ENCODE measurements at regions not wholly inside any gene's neighbourhood (a gene's known extent, or its start where the extent isn't known, plus 50 kb on each side); places are given as distances from the start of the nearest gene placed in this dataset.
A peak's percentile ranks its signal among the peaks of the same experiment; 100 is the strongest.

DNA sequence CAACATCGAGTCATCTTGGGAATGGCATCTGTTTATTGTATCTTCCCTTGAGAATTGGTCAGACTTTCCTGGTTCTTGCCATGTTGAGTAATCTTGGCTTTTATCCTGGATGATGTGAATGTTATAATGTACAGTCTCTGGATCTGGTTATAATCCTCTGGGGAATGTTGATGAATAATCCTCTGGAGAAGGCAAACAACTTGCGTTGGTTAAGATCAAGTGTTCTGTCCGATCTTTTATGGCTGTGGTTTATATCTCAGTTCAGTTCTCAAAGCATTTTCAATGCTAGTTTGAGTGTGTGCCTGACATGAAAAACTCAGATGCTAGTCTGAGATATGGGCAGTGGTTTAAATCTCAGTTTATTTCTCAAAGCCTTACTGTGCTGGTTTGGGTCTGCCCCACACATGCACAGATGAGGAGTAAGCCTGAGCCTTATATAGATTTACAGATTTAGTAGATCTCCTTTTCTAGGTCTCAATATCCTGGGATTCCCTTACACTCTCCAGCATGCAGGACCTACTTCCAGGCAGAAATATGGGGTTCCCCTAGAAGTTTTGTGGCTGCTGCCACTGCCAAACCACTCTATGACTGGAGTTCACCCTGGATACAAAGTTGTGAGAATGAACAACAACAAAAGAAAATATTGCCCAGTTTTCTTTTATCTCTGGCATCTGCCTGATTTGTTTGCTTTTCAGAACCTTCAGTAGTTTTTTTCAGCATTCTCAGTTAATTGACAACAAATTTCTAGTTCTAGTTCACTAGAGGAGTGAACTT is 191.8 kb upstream of the MAN1A1 start (continued):
- TF ChIP-seq MAFK (IDR thresholded peaks at IDR 0.05; ENCODE audit: low read depth, low read length) (no peak), FOS (IDR thresholded peaks at IDR 0.05; ENCODE audit: low read depth, low read length) (peak; percentile 85)

DNA sequence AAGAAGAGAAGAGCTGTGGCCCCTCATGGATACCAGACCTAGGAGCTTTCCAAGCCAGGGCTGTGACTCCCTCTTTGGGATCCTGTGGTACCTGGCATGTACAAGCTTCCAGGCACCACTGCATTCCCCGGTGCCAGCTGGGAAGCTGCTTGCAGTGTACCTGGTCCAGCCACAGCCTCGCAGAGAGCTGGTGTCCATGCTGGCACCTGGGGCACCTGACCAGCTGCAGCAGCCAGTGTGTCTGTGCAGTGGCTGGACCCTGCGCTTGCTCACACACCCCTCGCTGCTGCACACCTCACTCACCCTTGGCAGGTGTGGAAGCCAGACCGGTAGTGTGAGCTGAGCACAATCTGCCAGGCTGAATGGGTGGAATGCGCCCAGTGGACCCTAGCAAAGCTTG is 190.9 kb upstream of the MAN1A1 start:
- 86% methylated on average over 2 of the region's 6 CpGs; no CpG with 5 or more reads in 1 of the 2 experiments for WGBS, 2 experiments (ENCODE audit: extremely low coverage in 2 of 2, insufficient read length in 1 of 2)
- peak overlapping the region; percentile 85 for H3K27ac ChIP-seq (ENCODE audit: insufficient read depth, low read length)
- ATAC-seq (ENCODE audit: low read depth): no peak

More for the DNA sequence above, 190.9 kb upstream of the MAN1A1 start:
- Histone ChIP-seq H2BK120ac (ENCODE audit: low read depth, low read length) (peak overlapping the region; percentile 89), H4K5ac (ENCODE audit: low read depth, low read length) (peak overlapping the region; percentile 66), H2BK15ac (ENCODE audit: low read depth, low read length) (peak overlapping the region; percentile 37; the same call in 1 of the 3 replicates), H3K79me1 (ENCODE audit: low read depth in 1 of 2, low read length in 2 of 2) (no peaks in the 10 kb centered on the region), H4K20me1 (ENCODE audit: insufficient read depth, low read length) (no peaks in the 10 kb centered on the region), H2BK5ac (ENCODE audit: low read depth, low read length, poor library complexity, severe bottlenecking) (peak overlapping the region; percentile 88), H3K36me3 (ENCODE audit: control insufficient read depth, insufficient read depth, low read length) (no peaks in the 10 kb centered on the region), H2BK20ac (ENCODE audit: low read depth, low read length) (peak overlapping the region; percentile 81), H4K8ac (ENCODE audit: low read depth in 2 of 2, low read length in 2 of 2) (peak overlapping the region; percentile 6 to 58; a peak in 2 of 4 replicates), H3K56ac (ENCODE audit: extremely low read depth, insufficient read depth, low read length) (no peak overlapping the region), H3K14ac (replicated peaks; ENCODE audit: low read depth, low read length) (peak overlapping the region; percentile 54; the same call in 1 of the 2 replicates), H4K91ac (ENCODE audit: insufficient read depth, low read depth, low read length) (peak overlapping the region; percentile 78), H3K9me1 (ENCODE audit: insufficient read depth, low read length) (peaks cover 8% of the 10 kb centered on the region; the same call in 1 of the 2 replicates), H3K23ac (ENCODE audit: low read depth, low read length) (no peak overlapping the region), H3K9me3 (ENCODE audit: control insufficient read depth, insufficient read depth, low read length) (no peaks in the 10 kb centered on the region), H2AFZ (replicated peaks; ENCODE audit: low read length, poor library complexity) (peak overlapping the region; percentile 6), H3K4me3 (ENCODE audit: insufficient read depth, low read depth, low read length) (no peak overlapping the region), H3K4ac (ENCODE audit: low read depth, low read length) (peak overlapping the region; percentile 87), H3K4me1 (ENCODE audit: control insufficient read depth, insufficient read depth, low read length) (peaks cover 14% of the 10 kb centered on the region), H3K9ac (ENCODE audit: low read depth, low read length) (no peak overlapping the region), H2AK5ac (ENCODE audit: low read depth, low read length) (peak overlapping the region; percentile 72), H3K18ac (ENCODE audit: low read depth, low read length) (peak overlapping the region; percentile 93), H3K27me3 (ENCODE audit: control insufficient read depth, insufficient read depth, low read length) (no peaks in the 10 kb centered on the region; the same call in 1 of the 2 replicates), H3K4me2 (ENCODE audit: low read depth, low read length) (peak overlapping the region; percentile 48), H2AK9ac (replicated peaks; ENCODE audit: low read depth, low read length, poor library complexity) (peak overlapping the region; percentile 47)
- dilution Hi-C loops (cut with HindIII; ENCODE audit: low sequenced_read_pairs, unreplicated experiment) (no loop called here), in situ Hi-C loops (cut with MboI; ENCODE audit: low sequenced_read_pairs) (no loop called here), intact Hi-C loops (cut with micrococcal nuclease) (loop anchor here (2.0 to 5.0 kb wide), 5 partner anchors 60 to 392 kb away; no protein-coding TSS in a partner anchor)
- ChIA-PET POLR2A (ENCODE audit: unreplicated experiment) (no interaction called here), CTCF (no interaction called here)
- no TSS peak for BruUV-seq (replicated peaks)
- DNase-seq: no peak
- TF ChIP-seq POLR2A (IDR thresholded peaks at IDR 0.05; ENCODE audit: low read depth, low read length) (no peak), MAZ (IDR thresholded peaks at IDR 0.05; ENCODE audit: borderline replicate concordance, low read depth, low read length) (no peak), RFX5 (IDR thresholded peaks at IDR 0.05; ENCODE audit: low read depth, low read length) (no peak), BHLHE40 (IDR thresholded peaks at IDR 0.05; ENCODE audit: low read depth, low read length) (no peak), NFE2L2 (IDR thresholded peaks at IDR 0.05; ENCODE audit: low read depth, low read length) (no peak), RCOR1 (IDR thresholded peaks at IDR 0.05; ENCODE audit: insufficient replicate concordance, low read length) (no peak), CHD1 (IDR thresholded peaks at IDR 0.05; ENCODE audit: low read depth, low read length) (no peak), CEBPB (IDR thresholded peaks at IDR 0.05; ENCODE audit: low read depth, low read length) (no peak), FOS (IDR thresholded peaks at IDR 0.05; ENCODE audit: low read depth, low read length) (no peak), RAD21 (IDR thresholded peaks at IDR 0.05; ENCODE audit: low read length) (no peak)
- TF ChIP-seq, protein P1, sequence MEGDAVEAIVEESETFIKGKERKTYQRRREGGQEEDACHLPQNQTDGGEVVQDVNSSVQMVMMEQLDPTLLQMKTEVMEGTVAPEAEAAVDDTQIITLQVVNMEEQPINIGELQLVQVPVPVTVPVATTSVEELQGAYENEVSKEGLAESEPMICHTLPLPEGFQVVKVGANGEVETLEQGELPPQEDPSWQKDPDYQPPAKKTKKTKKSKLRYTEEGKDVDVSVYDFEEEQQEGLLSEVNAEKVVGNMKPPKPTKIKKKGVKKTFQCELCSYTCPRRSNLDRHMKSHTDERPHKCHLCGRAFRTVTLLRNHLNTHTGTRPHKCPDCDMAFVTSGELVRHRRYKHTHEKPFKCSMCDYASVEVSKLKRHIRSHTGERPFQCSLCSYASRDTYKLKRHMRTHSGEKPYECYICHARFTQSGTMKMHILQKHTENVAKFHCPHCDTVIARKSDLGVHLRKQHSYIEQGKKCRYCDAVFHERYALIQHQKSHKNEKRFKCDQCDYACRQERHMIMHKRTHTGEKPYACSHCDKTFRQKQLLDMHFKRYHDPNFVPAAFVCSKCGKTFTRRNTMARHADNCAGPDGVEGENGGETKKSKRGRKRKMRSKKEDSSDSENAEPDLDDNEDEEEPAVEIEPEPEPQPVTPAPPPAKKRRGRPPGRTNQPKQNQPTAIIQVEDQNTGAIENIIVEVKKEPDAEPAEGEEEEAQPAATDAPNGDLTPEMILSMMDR (conservative IDR thresholded peaks at IDR 0.05; ENCODE audit: low read depth, low read length): no peak

Measured in IMR-90 (cell line).